ENCODE measurements at regions not wholly inside any gene's neighbourhood (a gene's known extent, or its start where the extent isn't known, plus 50 kb on each side); places are given as distances from the start of the nearest gene placed in this dataset.

GRCh38 chr4:179583221-179583620 lies 2141.0 kb upstream of the AGA start:
- no CpG with 5 or more reads among the region's 4 CpGs for WGBS (ENCODE audit: extremely low coverage, insufficient coverage, low lambda C conversion rate)
- Histone ChIP-seq H3K9ac (ENCODE audit: low read length) (no peak overlapping the region), H2BK5ac (ENCODE audit: low read length) (no peak overlapping the region), H3K79me1 (ENCODE audit: low read length) (no peaks in the 10 kb centered on the region), H3K18ac (ENCODE audit: low read length) (no peak overlapping the region), H2BK120ac (ENCODE audit: low read depth, low read length) (no peak overlapping the region), H2AK5ac (ENCODE audit: low read length) (no peak overlapping the region), H3K4me1 (ENCODE audit: control insufficient read depth, low read depth, low read length) (no peaks in the 10 kb centered on the region), H3K23ac (ENCODE audit: low read length) (no peak overlapping the region), H3K56ac (ENCODE audit: low read length) (no peak overlapping the region), H4K5ac (ENCODE audit: low read length) (no peak overlapping the region), H4K8ac (ENCODE audit: low read depth, low read length) (no peak overlapping the region), H3K36me3 (ENCODE audit: control insufficient read depth, insufficient read depth, low read length) (no peaks in the 10 kb centered on the region), H3K4me2 (ENCODE audit: low read length) (no peak overlapping the region), H3K27me3 (ENCODE audit: insufficient read depth, low read length, poor library complexity) (no peaks in the 10 kb centered on the region), H2BK15ac (replicated peaks; ENCODE audit: low read depth) (no peak overlapping the region), H3K4ac (ENCODE audit: low read depth, low read length) (no peak overlapping the region), H3K27ac (ENCODE audit: low read depth, low read length) (no peak overlapping the region), H3K79me2 (ENCODE audit: control insufficient read depth, insufficient read depth, low read length) (no peaks in the 10 kb centered on the region), H3K4me3 (ENCODE audit: low read length) (no peak overlapping the region)
- peak; percentile 15 for DNase-seq

GRCh38 chr4:179584101-179584500 lies 2141.9 kb upstream of the AGA start:
- Histone ChIP-seq H3K79me1 (ENCODE audit: low read length) (no peaks in the 10 kb centered on the region), H3K4me1 (ENCODE audit: control insufficient read depth, low read depth, low read length) (no peaks in the 10 kb centered on the region), H2AK5ac (ENCODE audit: low read length) (no peak overlapping the region), H3K36me3 (ENCODE audit: control insufficient read depth, insufficient read depth, low read length) (no peaks in the 10 kb centered on the region), H2BK15ac (replicated peaks; ENCODE audit: low read depth) (no peak overlapping the region), H3K4ac (ENCODE audit: low read depth, low read length) (no peak overlapping the region), H3K9ac (ENCODE audit: low read length) (no peak overlapping the region), H3K18ac (ENCODE audit: low read length) (no peak overlapping the region), H4K8ac (ENCODE audit: low read depth, low read length) (no peak overlapping the region), H3K27ac (ENCODE audit: low read depth, low read length) (no peak overlapping the region), H2BK5ac (ENCODE audit: low read length) (no peak overlapping the region), H3K4me3 (ENCODE audit: low read length) (no peak overlapping the region), H3K79me2 (ENCODE audit: control insufficient read depth, insufficient read depth, low read length) (no peaks in the 10 kb centered on the region), H4K5ac (ENCODE audit: low read length) (no peak overlapping the region), H3K4me2 (ENCODE audit: low read length) (no peak overlapping the region), H3K23ac (ENCODE audit: low read length) (no peak overlapping the region), H3K56ac (ENCODE audit: low read length) (no peak overlapping the region), H2BK120ac (ENCODE audit: low read depth, low read length) (no peak overlapping the region), H3K27me3 (ENCODE audit: insufficient read depth, low read length, poor library complexity) (no peaks in the 10 kb centered on the region)
- no CpG with 5 or more reads among the region's 7 CpGs for WGBS (ENCODE audit: extremely low coverage, insufficient coverage, low lambda C conversion rate)
- DNase-seq, result no peak

GRCh38 chr4:179585761-179586160 lies 2143.5 kb upstream of the AGA start:
- no peak for DNase-seq
- H2BK5ac ChIP-seq (ENCODE audit: low read length), result no peak overlapping the region
- no CpG with 5 or more reads among the region's 3 CpGs for WGBS (ENCODE audit: extremely low coverage, insufficient coverage, low lambda C conversion rate)

DNA sequence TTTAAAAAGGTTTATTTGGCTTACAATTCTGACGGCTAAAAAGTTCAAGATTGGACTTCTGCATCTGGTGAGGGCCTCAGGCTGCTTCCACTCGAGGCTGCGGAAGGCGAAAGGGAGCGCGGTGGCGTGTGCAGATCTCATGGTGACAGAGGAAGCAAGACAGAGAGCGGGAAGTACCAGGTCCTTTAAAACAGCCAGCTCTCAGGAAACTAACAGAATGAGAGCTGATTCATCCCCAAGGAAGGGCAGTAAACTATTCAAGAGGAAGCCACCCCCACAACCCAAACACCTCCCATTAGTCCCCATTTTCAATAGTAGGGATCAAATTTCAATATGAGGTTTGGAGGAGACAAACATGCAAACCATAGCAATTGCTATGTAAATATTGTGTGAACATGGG lies 2144.2 kb upstream of the AGA start:
- Histone ChIP-seq H2BK120ac (ENCODE audit: low read depth, low read length) (no peak overlapping the region), H3K4me3 (ENCODE audit: low read length) (no peak overlapping the region), H3K4ac (ENCODE audit: low read depth, low read length) (no peak overlapping the region), H4K5ac (ENCODE audit: low read length) (no peak overlapping the region), H3K23ac (ENCODE audit: low read length) (no peak overlapping the region), H3K56ac (ENCODE audit: low read length) (no peak overlapping the region), H3K27ac (ENCODE audit: low read depth, low read length) (no peak overlapping the region), H3K27me3 (ENCODE audit: insufficient read depth, low read length, poor library complexity) (no peaks in the 10 kb centered on the region), H3K4me1 (ENCODE audit: control insufficient read depth, low read depth, low read length) (no peaks in the 10 kb centered on the region), H2AK5ac (ENCODE audit: low read length) (no peak overlapping the region), H2BK15ac (replicated peaks; ENCODE audit: low read depth) (no peak overlapping the region), H3K79me2 (ENCODE audit: control insufficient read depth, insufficient read depth, low read length) (no peaks in the 10 kb centered on the region), H3K36me3 (ENCODE audit: control insufficient read depth, insufficient read depth, low read length) (no peaks in the 10 kb centered on the region), H2BK5ac (ENCODE audit: low read length) (no peak overlapping the region), H4K8ac (ENCODE audit: low read depth, low read length) (no peak overlapping the region), H3K18ac (ENCODE audit: low read length) (no peak overlapping the region), H3K79me1 (ENCODE audit: low read length) (no peaks in the 10 kb centered on the region), H3K9ac (ENCODE audit: low read length) (no peak overlapping the region), H3K4me2 (ENCODE audit: low read length) (no peak overlapping the region)
- DNase-seq, result peak; percentile 37
- WGBS (ENCODE audit: extremely low coverage, insufficient coverage, low lambda C conversion rate), result no CpG with 5 or more reads among the region's 8 CpGs

More at GRCh38 chr4:179585761-179586160, 2143.5 kb upstream of the AGA start:
- Histone ChIP-seq H3K9ac (ENCODE audit: low read length) (no peak overlapping the region), H3K27ac (ENCODE audit: low read depth, low read length) (no peak overlapping the region), H2BK15ac (replicated peaks; ENCODE audit: low read depth) (no peak overlapping the region), H3K4ac (ENCODE audit: low read depth, low read length) (no peak overlapping the region), H3K36me3 (ENCODE audit: control insufficient read depth, insufficient read depth, low read length) (no peaks in the 10 kb centered on the region), H3K4me2 (ENCODE audit: low read length) (no peak overlapping the region), H3K4me3 (ENCODE audit: low read length) (no peak overlapping the region), H3K79me1 (ENCODE audit: low read length) (no peaks in the 10 kb centered on the region), H3K79me2 (ENCODE audit: control insufficient read depth, insufficient read depth, low read length) (no peaks in the 10 kb centered on the region), H3K23ac (ENCODE audit: low read length) (no peak overlapping the region), H4K8ac (ENCODE audit: low read depth, low read length) (no peak overlapping the region), H3K4me1 (ENCODE audit: control insufficient read depth, low read depth, low read length) (no peaks in the 10 kb centered on the region), H4K5ac (ENCODE audit: low read length) (no peak overlapping the region), H2BK120ac (ENCODE audit: low read depth, low read length) (no peak overlapping the region), H3K27me3 (ENCODE audit: insufficient read depth, low read length, poor library complexity) (no peaks in the 10 kb centered on the region), H3K18ac (ENCODE audit: low read length) (no peak overlapping the region), H3K56ac (ENCODE audit: low read length) (no peak overlapping the region), H2AK5ac (ENCODE audit: low read length) (no peak overlapping the region)

DNA sequence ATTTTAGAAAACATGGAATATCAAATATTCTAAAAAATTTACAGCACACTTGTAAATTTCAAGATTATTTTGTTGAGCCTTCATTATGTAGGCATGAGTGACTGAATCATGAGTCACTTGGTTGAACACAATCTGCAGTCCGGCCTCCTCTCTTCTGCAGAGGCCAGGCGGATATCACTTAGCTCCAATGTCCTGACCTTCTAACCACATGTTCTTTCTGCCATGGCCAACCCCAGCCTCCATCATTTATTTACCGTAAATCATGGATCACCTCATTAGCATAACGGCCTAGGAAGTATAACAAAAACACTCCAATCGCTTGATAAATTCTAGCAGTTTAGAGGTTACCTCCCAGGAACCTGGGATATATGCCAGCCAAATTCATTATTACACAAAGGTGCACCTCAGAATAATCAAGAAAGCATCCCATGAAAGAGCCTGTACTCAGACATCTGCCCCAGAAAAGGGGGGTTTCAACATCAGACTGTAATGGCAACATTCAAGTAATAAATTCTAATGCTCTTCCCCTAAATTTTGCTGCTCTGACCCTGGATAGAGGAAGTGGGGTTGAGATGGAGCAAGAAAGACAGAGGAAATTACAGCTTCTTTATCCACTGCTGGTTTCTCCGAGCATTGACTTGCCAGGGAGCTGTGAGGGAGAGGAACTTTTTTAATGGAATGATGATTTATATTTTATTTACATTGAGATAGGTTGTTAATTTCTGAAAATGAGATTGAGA lies 2153.6 kb upstream of the AGA start:
- Histone ChIP-seq H3K27me3 (ENCODE audit: insufficient read depth, low read length, poor library complexity) (no peaks in the 10 kb centered on the region), H3K4me3 (ENCODE audit: low read length) (no peak overlapping the region), H3K4ac (ENCODE audit: low read depth, low read length) (no peak overlapping the region), H3K9ac (ENCODE audit: low read length) (no peak overlapping the region), H3K56ac (ENCODE audit: low read length) (no peak overlapping the region), H3K4me2 (ENCODE audit: low read length) (no peak overlapping the region), H2BK120ac (ENCODE audit: low read depth, low read length) (no peak overlapping the region), H3K18ac (ENCODE audit: low read length) (no peak overlapping the region), H2AK5ac (ENCODE audit: low read length) (no peak overlapping the region), H2BK15ac (replicated peaks; ENCODE audit: low read depth) (no peak overlapping the region), H3K27ac (ENCODE audit: low read depth, low read length) (no peak overlapping the region), H3K23ac (ENCODE audit: low read length) (no peak overlapping the region), H3K79me2 (ENCODE audit: control insufficient read depth, insufficient read depth, low read length) (no peaks in the 10 kb centered on the region), H3K36me3 (ENCODE audit: control insufficient read depth, insufficient read depth, low read length) (no peaks in the 10 kb centered on the region), H3K4me1 (ENCODE audit: control insufficient read depth, low read depth, low read length) (no peaks in the 10 kb centered on the region), H4K8ac (ENCODE audit: low read depth, low read length) (no peak overlapping the region), H2BK5ac (ENCODE audit: low read length) (no peak overlapping the region), H3K79me1 (ENCODE audit: low read length) (no peaks in the 10 kb centered on the region), H4K5ac (ENCODE audit: low read length) (no peak overlapping the region)
- no CpG with 5 or more reads among the region's 6 CpGs for WGBS (ENCODE audit: extremely low coverage, insufficient coverage, low lambda C conversion rate)
- DNase-seq, result no peak

DNA sequence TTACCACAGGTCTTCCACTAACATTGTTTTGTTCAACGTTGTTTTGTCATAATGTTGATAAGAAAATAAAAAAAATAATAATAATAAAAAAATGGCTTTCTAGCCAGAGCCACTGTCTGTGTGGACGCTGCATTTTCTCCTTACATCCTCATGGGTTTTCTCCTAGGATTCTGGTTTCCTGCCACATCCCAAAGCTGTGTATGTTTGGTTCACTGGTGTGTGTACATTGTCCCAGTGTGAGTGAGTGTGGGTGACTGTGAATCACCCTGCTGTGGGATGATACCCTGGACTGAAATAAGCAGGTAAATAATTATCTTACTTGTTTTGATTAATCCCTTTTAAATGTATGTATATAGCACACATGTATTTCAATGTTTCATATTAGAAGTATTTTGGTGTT lies 2154.4 kb upstream of the AGA start:
- WGBS (ENCODE audit: extremely low coverage, insufficient coverage, low lambda C conversion rate), result no CpG with 5 or more reads among the region's 2 CpGs
- H3K18ac ChIP-seq (ENCODE audit: low read length), result no peak overlapping the region

More for the DNA sequence above, 2154.4 kb upstream of the AGA start:
- no peak overlapping the region for H3K27ac ChIP-seq (ENCODE audit: low read depth, low read length)
- no peak overlapping the region for H2BK120ac ChIP-seq (ENCODE audit: low read depth, low read length)
- no peak overlapping the region for H4K8ac ChIP-seq (ENCODE audit: low read depth, low read length)
- no peaks in the 10 kb centered on the region for H3K27me3 ChIP-seq (ENCODE audit: insufficient read depth, low read length, poor library complexity)
- DNase-seq, result no peak
- no peak overlapping the region for H3K9ac ChIP-seq (ENCODE audit: low read length)
- no peak overlapping the region for H2BK5ac ChIP-seq (ENCODE audit: low read length)
- no peak overlapping the region for H3K4me2 ChIP-seq (ENCODE audit: low read length)
- no peak overlapping the region for H3K23ac ChIP-seq (ENCODE audit: low read length)
- H3K79me1 ChIP-seq (ENCODE audit: low read length), result no peaks in the 10 kb centered on the region
- no peaks in the 10 kb centered on the region for H3K4me1 ChIP-seq (ENCODE audit: control insufficient read depth, low read depth, low read length)
- H3K4me3 ChIP-seq (ENCODE audit: low read length), result no peak overlapping the region
- H2BK15ac ChIP-seq (replicated peaks; ENCODE audit: low read depth), result no peak overlapping the region
- no peak overlapping the region for H4K5ac ChIP-seq (ENCODE audit: low read length)
- H2AK5ac ChIP-seq (ENCODE audit: low read length), result no peak overlapping the region
- no peaks in the 10 kb centered on the region for H3K36me3 ChIP-seq (ENCODE audit: control insufficient read depth, insufficient read depth, low read length)
- H3K56ac ChIP-seq (ENCODE audit: low read length), result no peak overlapping the region
- no peak overlapping the region for H3K4ac ChIP-seq (ENCODE audit: low read depth, low read length)
- no peaks in the 10 kb centered on the region for H3K79me2 ChIP-seq (ENCODE audit: control insufficient read depth, insufficient read depth, low read length)

Data from mesendoderm (in vitro differentiated cells).